Fibroblast of lung (primary cell): ENCODE measurements at regions not wholly inside any gene's neighbourhood (a gene's known extent, or its start where the extent isn't known, plus 50 kb on each side); places are given as distances from the start of the nearest gene placed in this dataset.
"Not testable (repeated sequence)": the region's sequence is repeated elsewhere in the genome, so short reads cannot be mapped to it uniquely, and the experiment has no call there.

Experiments
- EZH2 ChIP-seq: IDR thresholded peaks from 2 replicates; pipeline ENCODE4 v1.5.1; 2012; ENCODE audit warnings: low read length, control low read depth, mild to moderate bottlenecking; ENCODE audit errors: missing control alignments
- TF ChIP-seq, protein P1 (sequence below), 2 donors: IDR thresholded peaks in 1 of 2; conservative IDR thresholded peaks in 1 of 2; 1 replicate in 1 of 2; 2 replicates in 1 of 2; pipeline ENCODE4 v1.5.1; 2011 to 2012; ENCODE audit warnings: low read length in 2 of 2, control low read depth in 1 of 2, inconsistent platforms in 1 of 2, low read depth in 1 of 2, mild to moderate bottlenecking in 1 of 2

DNA sequence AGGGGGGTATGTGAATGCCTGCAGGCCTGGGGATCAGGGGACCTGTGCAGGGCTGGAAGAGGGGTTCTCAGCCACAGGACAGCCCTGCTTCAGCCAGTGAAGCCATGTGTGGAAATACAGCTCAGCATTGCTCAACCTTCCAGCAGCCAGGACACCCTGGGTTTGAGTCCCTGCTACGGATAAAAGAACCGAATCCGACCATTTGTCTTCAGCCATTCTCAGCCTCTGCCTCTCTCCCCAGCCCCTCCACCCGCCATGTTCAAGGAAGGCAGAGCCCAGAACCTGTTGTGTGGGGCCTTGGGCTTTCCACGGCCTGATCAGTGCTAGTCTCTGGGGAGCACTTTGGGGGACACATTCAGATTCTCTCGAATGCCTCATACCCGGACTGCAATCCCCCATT is 337.5 kb downstream of the PREX1 start:
- TF ChIP-seq, protein P1, sequence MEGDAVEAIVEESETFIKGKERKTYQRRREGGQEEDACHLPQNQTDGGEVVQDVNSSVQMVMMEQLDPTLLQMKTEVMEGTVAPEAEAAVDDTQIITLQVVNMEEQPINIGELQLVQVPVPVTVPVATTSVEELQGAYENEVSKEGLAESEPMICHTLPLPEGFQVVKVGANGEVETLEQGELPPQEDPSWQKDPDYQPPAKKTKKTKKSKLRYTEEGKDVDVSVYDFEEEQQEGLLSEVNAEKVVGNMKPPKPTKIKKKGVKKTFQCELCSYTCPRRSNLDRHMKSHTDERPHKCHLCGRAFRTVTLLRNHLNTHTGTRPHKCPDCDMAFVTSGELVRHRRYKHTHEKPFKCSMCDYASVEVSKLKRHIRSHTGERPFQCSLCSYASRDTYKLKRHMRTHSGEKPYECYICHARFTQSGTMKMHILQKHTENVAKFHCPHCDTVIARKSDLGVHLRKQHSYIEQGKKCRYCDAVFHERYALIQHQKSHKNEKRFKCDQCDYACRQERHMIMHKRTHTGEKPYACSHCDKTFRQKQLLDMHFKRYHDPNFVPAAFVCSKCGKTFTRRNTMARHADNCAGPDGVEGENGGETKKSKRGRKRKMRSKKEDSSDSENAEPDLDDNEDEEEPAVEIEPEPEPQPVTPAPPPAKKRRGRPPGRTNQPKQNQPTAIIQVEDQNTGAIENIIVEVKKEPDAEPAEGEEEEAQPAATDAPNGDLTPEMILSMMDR (conservative IDR thresholded peaks at IDR 0.05 in 1 of 2, IDR thresholded peaks at IDR 0.05 in 1 of 2; ENCODE audit: low read depth in 1 of 2, low read length in 2 of 2): not testable (repeated sequence)
- TF ChIP-seq EZH2: not testable (repeated sequence)
